NCI-H1694 treated with DMSO at 0.1 percent for 48 hours (cell line): ENCODE measurements at regions not wholly inside any gene's neighbourhood (a gene's known extent, or its start where the extent isn't known, plus 50 kb on each side); places are given as distances from the start of the nearest gene placed in this dataset.

Source experiments
- DNase-seq: peaks from one replicate; lab custom pipeline; 2025; lab: John Stamatoyannopoulos, UW

DNA sequence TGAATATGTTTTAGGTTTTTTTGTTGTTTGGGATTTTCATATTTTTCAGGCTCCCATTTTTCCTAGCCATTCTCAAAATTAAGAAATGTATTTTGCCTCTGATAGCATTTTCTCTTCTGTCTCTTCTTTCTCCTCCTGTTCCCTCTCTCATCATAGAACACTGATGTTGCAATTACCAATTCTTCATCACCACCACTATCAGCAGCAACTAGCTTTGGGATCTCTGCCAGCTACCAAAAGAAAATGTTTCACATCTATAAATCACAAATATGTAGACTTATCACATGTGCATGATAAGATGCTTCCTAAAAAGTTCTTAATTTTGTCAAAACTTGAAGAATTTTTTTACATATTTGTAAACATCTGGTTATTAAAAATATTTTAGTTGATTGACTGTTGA lies 887.1 kb downstream of the MAT2B start:
- no peak for DNase-seq

DNA sequence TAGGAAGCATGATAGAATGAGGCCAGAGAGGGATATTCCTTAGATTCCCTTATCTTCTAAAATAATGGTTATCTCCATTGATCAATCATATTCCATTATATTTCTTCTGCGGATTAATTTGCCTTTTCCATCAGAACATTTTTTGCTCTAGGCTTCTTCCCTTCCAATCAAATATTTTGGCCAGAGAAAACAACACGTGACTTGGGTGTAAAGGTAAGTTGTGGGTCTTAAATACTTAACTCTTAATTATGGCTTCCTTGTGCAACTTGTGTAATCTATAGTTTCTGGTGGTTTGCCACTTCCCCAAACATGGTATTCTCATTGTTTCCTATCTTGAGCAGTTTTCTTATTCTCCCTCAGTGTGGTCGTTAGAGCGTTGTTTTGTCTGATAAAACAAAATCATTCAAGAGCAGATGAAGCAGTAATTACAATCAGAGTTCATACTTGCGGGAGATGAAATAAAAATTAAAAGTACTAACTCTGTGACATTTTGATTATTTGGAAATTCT lies 889.3 kb downstream of the MAT2B start:
- DNase-seq = no peak

DNA sequence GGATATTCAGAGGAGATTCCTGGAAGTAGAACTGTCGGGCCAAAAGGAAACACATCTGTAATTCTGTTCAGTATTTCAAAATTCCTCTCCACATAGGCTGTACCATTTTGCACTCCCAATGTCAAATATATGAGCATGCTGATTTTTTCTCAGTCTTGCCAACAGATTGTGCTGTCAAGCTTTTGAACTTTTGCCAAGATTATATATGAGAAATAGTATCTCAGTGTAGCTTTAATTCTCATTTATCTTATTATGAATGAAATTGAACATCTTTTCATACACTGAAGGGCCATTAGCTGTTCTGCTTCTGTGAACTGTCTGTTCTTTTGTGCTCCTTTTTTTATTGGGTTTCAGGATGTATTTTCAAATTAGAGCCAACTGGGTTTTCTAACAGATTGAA lies 907.1 kb downstream of the MAT2B start:
- DNase-seq = no peak

DNA sequence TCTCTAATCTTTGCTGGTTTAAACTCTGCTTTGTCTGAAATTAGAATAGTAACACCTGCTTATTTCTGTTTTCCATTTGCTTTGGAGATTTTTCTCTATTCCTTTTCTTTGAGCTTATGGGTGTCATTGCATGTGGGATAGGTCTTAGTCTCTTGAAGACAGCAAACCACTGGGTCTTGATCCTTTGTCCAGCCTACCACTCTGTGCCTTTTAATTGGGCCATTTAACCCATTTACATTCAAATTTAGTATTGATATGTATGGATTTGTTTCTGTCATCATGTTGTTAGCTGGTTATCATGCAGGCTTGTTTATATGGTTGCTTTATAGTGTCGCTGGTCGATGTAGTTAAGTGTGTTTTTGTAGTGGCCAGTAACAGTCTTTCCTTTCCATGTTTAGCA lies 914.7 kb downstream of the MAT2B start:
- DNase-seq = no peak

DNA sequence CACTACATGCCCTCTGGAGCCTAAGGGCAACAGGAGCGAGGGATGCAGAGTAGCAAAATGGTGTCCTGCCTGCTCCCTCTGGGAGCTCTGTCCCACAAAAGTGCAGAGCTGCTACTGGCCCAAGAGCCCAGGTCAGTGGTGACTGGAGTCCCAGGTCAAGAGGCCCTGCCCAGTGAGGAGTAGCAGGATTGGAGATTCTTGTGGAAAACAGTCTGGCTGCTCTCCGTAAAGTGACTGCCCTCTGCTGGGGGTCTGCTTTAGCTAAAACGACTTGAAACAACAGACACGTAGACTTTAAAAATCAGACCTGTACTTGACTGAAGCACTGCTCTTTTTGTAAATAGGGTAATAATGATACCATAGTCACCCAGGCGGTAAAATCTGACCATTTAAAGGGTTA lies 917.0 kb downstream of the MAT2B start:
- DNase-seq = no peak

DNA sequence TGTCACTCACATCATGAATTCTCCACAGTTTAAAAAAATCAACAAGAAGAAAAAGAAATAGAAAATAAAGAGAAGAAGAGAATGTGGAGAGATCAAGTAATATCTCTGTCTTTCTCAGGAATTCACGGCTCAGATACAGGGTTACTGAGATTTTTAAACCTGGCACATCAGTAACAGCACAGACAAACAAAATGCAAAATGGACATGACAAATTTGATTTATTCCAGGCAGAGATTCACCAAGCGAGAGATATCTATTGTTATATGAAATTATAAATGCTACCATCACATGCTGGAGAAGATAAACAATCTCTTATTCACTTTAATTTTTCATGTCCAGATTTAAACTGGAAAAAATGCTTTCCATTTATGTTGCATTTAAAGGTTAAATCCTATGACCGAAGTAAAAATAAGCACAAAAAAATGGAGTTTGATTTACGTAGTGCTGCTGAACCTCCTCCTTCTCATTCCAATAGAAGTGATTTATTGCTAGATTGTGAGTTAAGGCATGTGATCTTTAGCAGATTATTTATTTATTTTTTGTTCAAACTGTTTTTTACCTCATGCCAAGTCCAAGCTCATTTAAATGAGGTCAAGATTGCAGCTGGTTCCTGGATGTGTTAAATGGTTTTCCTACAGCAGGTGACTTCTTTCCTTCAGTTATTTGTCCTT lies 926.4 kb downstream of the MAT2B start:
- DNase-seq = no peak

DNA sequence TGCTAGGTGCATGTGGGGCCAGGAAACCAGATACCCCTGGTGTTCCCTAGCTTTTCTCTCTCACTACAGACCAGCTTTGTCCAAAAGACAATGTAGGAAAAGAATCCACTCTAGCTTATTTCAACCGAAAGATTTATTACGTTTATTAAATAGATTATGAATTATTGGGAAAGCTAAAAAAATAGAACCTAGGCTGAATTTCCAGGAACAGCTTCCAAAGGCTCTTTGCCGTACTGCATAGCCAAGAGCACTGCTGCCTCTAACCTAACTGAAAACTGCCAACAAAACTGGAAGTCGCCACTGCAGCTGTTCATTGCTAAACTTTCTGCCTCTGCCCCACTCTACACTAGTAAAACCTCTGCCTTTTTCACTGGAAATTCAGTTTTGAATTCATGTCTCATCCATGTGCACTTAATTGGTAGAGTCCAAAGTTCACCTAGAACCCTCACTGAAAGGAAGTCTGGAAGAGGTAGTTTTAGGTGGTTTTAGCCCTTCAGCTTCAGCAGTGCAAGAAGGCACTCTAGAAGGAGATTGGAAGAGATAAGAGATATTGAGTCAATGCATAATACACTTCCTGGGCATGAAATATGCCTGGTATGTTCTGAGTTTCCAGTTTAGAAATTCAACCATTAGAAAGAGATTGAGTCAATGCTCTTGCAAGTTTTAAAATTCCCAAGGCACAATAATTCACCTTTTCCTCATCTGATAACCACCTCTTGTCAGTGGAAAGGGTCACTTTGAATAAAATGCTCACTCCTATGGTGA lies 927.9 kb downstream of the MAT2B start:
- DNase-seq = no peak

DNA sequence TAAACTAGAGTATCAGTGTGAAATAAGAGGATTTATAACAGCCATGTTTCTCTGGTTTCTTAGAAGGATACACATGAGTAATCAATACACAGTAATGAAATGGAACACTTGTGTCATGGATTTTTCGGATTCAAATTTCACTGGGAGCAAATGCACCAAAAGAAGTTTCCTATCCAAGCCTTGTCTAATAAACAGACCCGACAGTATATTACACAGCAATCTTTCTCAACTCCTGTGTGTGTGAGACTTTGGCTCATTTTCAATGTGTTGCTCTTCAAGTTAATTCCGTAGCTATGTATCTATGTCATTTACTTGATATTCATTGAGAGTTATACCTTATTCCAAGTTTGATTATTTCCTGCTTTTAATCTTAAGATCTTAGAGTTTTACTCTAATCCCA lies 930.2 kb downstream of the MAT2B start:
- DNase-seq = no peak

DNA sequence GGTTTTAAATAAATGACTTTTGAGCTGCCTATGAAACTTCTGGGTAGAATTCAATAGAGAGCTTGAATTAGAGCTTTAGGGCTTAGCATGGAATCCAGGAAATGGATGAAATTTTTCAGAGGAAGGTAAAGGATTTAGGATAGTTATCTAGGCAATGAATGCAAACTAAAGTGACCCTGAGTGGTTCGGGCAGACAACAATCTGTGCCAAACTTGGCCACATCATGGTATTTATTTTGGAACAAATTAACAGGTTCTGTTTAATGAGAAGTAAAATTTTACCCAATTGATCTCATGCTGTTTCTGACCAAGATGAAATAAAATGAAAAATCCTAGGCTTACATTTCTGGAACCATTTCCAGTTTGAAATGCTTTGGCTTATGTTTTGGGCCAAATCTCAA lies 934.4 kb downstream of the MAT2B start:
- DNase-seq = no peak

DNA sequence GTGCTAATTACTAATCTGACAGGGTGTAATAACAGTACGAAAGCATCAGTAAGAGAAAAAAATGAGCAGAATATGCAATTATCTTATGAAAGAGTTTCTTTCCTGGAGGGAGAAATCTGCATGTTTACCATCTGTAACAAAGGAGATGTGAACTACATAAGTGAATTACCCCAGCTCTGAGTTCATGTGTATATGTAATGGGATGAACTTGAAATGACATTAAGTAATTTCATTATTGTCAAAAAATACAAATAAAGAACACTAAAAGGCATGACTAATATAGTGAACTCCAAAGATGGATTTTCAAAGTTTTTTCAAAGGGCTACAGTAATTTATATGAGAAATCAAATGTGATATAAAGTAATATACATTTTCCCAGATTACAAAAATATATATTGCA lies 944.0 kb downstream of the MAT2B start:
- DNase-seq = no peak

DNA sequence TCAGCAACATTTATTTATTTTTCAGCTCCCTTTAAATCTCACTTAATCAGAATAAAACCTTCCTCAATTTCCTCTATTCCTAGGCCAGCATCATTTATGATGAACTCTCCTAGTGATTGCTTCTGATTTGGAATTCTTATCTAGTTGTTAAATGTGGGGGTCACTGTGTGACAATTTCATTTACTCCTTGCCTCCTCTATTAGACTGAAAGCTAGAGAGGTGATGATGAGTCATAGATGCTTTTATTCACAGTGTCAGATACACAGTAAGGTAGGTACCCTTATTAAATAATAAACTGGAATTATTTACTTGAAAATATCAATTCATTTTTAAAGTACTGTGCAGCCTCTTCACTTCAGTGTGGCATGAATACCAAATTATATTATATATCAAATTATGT lies 960.6 kb downstream of the MAT2B start:
- DNase-seq = no peak

DNA sequence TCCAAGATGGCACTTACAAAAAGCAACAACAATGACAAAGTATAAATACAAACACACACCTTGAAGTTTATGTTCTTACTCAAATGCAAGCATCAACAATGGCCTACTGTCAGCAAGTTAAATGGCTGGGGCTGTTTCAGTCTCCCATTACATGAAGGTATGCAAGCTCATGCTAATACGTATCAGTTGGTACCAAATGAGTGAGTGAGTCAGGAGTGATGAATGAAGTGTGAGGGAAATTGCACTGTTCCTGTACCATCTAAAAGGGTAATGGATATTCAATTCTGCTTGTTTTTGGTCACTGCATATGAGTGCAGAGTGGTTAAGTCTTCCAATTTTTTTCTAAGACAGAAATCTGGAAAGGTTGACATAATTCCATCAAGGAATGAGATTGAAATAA lies 964.9 kb downstream of the MAT2B start:
- DNase-seq = no peak

DNA sequence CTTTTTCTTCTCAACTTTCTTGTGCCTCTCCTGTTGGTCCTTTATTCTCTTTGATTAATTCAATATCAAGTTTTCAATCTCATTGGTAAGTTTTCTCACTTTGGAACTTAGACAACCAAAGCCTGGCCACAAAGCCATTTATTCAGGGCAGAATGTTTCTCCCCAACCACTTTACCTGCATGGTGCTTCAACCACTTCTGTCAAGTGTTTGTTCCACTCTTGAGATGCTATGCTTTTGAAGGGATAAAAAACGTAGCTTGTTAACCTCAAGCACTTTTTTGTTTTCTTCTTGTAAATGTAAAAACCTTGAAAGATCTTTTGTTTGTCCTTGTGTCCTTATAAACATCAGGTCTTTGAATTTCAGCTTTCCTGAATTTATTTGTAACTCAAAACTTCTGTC lies 966.7 kb downstream of the MAT2B start:
- no peak for DNase-seq

DNA sequence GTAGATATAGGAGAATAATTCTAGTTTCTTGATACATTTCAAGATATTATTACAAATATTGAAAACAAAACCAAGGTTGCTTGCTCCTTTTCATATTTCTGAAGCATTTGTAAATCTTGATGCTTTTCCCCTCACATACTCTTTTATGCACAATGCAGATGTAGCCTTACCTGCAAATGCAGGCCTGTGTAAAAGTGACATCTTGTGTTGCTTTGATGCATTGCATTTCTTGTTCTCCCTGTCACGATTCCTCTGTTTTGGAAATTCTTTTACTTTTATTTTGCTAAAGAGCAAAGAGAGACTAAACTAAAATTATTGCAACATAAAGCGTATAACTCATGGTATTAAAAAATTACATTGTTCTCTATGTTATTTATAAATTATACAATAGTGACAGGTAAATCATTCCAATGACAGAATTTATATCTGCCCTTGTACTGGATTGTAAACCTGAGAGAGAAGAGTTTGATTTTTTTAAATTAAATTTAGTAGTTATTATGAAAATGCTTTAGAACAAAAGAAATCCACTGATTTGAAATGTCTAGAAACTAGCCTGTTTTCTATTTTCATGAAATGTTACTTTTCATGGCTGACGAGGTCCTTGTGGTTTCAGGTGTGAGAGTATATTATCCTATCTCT lies 970.0 kb downstream of the MAT2B start:
- no peak for DNase-seq

DNA sequence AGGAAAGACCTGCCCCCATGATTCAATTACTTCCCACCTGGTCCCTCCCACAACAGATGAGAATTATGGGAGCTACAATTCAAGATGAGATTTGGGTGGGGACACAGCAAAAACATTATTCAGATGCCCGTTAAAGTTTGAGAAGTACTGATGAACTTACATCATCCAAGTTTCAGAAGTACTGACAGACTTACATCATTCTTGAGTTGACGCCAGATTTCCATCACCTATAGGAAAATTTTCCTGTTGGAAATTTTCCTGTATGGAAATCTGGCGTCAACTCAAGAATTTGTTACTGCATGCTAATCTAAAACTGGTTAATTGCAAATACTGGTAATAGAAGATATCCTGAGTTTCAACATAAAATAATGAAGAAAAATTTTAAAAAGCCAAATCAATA lies 975.9 kb downstream of the MAT2B start:
- no peak for DNase-seq

DNA sequence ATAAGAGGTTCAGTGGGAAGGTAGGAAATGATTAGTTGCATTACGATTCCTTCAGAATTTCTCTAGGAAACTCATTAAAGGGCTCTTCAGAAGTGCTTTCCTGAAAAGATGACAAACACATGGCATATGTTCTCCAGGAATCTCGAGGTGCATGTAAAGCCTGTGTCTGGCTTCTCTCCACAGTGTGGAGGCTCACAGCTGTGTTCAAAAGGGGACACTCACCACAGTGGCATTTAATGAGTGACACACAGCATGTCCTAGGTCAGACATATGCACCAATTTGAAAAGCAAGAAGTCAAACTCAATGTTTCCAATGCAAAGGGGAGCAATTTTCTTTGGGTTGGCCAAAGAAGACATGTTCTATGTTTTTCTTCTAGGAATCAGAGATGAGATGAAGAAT lies 976.9 kb downstream of the MAT2B start:
- no peak for DNase-seq

DNA sequence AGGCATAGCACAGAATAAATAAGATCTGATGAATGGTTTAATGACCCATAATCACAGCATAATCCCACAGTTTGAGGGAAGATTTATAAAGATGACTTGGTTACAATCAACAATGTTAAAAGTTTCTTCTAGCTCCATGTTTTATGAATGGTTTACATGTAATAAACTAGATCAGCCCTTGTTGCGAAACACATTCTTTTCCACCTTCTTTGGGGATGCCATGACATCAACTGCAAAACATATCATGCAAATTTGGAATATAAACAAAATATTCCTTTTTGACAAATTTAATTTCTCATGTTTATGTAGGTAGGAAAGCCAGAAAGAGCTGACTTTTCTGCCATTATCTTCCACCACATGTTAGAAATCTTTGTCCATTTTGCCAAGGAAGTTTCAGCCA lies 979.5 kb downstream of the MAT2B start:
- no peak for DNase-seq

DNA sequence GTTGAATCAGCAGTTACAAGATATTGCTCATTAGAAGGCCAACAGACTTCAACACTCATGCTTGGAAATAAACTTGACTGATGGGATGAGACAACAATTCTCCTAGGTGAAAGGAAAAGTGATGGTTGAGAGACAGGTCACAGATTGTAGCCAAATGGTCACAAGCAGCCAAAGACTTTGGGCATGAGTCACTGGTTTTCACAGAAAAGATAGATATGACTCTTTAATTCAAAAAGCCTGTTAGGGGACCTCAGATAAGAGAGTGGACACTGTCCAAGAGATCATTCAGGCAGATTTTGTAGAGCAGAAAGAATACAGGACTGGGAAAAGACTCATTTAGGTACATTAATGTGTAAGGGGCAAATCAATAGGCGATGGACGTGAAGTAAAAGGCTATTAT lies 982.5 kb downstream of the MAT2B start:
- DNase-seq = no peak

DNA sequence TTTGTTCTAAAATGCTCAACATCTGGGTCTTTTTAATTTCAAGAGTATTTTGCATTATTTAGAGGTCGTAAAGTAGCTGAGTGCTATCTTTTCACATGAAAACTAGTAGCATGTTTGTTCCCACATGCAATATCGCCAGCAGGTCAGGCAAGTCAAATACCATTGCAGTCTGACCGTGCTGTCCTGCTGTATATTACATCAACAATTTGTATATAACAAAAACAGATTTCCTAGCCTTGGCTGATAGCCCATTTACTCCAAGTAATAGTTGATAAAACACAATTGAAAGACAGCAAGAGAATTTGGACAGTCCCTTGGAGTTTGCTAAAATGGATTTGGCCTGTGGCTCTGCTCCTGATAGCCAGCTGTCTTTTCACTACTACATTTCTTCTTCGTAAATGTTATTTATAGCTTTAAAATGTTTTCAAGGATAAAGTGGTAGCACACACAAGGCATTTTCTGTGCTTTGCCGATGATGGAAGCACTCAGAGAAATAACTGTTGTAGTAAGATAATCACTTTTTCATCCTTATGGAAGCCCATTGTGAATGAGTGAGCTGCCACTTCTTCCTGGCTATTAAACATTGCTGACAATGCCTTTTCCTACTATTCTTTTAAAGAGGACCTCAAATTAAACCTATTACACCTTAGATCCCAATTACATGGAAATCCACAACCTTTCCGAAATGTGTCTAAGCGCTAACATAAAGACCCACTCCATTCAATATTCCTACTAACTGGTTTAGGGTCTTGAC lies 992.1 kb downstream of the MAT2B start:
- no peak for DNase-seq

DNA sequence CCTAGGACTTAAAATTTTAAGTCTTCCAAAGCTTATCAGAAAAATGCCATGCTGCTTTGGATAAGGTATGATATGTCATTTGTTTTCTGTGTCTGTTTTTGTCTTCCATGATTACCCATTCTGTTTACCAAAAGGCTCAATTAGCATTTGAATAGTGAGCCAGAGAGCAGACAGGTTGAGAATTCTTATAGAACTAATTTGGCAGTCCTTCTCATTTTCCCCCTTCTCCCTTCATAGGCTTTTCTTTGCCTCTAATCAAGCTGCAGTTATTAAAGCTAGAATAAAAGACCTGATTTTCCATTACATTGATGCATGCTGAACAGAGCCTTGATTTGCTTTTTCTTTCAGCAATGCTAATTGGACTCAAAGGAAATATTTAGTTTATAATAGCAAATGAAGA lies 993.0 kb downstream of the MAT2B start:
- no peak for DNase-seq

DNA sequence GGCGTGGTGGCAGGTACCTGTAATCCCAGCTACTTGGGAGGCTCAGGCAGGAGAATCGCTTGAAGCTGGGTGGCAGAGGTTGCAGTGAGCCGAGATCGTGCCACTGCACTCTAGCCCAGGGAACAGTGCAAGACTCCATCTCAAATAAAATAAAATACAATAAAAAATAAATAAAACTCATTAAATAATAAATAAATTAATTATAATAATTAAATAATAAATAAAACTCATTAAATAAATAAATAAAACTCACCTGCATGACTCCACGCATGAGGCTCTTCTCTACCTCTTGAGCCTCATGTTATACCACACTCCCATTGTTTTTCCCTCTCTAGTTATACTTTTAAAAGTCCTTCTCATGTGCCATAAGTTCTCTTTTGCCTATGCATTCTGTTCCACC lies 995.4 kb downstream of the MAT2B start:
- DNase-seq = no peak

DNA sequence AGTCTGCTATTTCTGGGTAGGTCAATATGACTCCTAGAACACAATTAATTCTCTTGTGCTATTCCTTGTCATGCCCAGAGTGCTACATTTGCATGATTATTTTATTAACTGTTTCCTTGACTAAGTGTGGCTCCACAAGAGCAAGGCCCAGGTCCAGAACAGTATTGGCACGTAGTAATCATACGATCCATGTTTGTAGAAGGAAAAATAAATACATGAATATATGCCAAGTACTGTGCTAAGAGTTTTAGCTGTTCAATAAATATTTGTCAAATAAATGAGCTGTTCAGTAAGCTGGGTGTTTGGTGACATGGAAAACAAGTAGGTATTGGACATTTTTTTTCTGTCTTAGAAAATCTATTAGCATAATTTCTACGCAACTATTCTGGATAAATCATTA lies 995.9 kb downstream of the MAT2B start:
- no peak for DNase-seq
